WTC11 (cell line): ENCODE measurements at regions not wholly inside any gene's neighbourhood (a gene's known extent, or its start where the extent isn't known, plus 50 kb on each side); places are given as distances from the start of the nearest gene placed in this dataset.

Experiments
- ATAC-seq: fragments of 200-7000 bp; cut with Tn5 transposase; 2 replicates; pipeline ENCODE4 v1.10.0; 2021; ENCODE audit warnings: mild to moderate bottlenecking, moderate library complexity
- CTCF ChIA-PET: fragments of 300-600 bp; sonication (Branson Sonifier 250); formaldehyde crosslinking; loops from one replicate; lab custom pipeline; 2021; ENCODE audit warnings: antibody characterized with exemption; lab: Charles Lee
- POLR2A ChIA-PET: fragments of 350-600 bp; sonication (Branson Sonifier 250); formaldehyde crosslinking; loops from one replicate; lab custom pipeline; 2021; ENCODE audit warnings: antibody characterized with exemption; lab: Charles Lee
- DNase-seq: peaks from one replicate; pipeline ENCODE4 v3.0.0; 2021; ENCODE audit warnings: low spot score
- H3K27ac Mint-ChIP-seq: 2 replicates; pipeline ENCODE4 v1.8.0; 2021; ENCODE audit warnings: mixed read lengths
- H3K27me3 Mint-ChIP-seq: 2 replicates; pipeline ENCODE4 v1.8.0; 2021; ENCODE audit warnings: low read depth, mild to moderate bottlenecking, moderate library complexity, mixed read lengths
- H3K36me3 Mint-ChIP-seq: 2 replicates; pipeline ENCODE4 v1.8.0; 2021; ENCODE audit warnings: mixed read lengths
- H3K4me1 Mint-ChIP-seq: 2 replicates; pipeline ENCODE4 v1.8.0; 2022; ENCODE audit warnings: mixed read lengths
- H3K4me3 Mint-ChIP-seq: 2 replicates; pipeline ENCODE4 v1.8.0; 2021; ENCODE audit warnings: mild to moderate bottlenecking, moderate library complexity, mixed read lengths
- H3K9me3 Mint-ChIP-seq: 2 replicates; pipeline ENCODE4 v1.8.0; 2021; ENCODE audit warnings: mixed read lengths
- ATF6 ChIP-seq: sonication (generic); formaldehyde crosslinking; IDR thresholded peaks from 2 replicates; pipeline ENCODE4 v1.8.1; 2023; ENCODE audit warnings: mild to moderate bottlenecking, missing genetic modification reagents
- CDX4 ChIP-seq: fragments of 250-450 bp; sonication (Bioruptor Pico); IDR thresholded peaks from 2 replicates; pipeline ENCODE4 v1.9.0; 2021; ENCODE audit warnings: moderate library complexity, mild to moderate bottlenecking, inconsistent platforms, borderline replicate concordance
- CTCF ChIP-seq: fragments of 200-600 bp; IDR thresholded peaks from 2 replicates; pipeline ENCODE4 v1.8.0; 2022; ENCODE audit warnings: antibody characterized with exemption
- E2F4 ChIP-seq: sonication (generic); formaldehyde crosslinking; IDR thresholded peaks from 2 replicates; pipeline ENCODE4 v1.8.1; 2022; ENCODE audit warnings: low read depth, mild to moderate bottlenecking, moderate library complexity, missing genetic modification reagents, borderline replicate concordance
- E2F5 ChIP-seq: sonication (generic); formaldehyde crosslinking; IDR thresholded peaks from 2 replicates; pipeline ENCODE4 v1.8.1; 2022; ENCODE audit warnings: mild to moderate bottlenecking, moderate library complexity, missing genetic modification reagents
- GABPB1 ChIP-seq: sonication (generic); formaldehyde crosslinking; IDR thresholded peaks from 2 replicates; pipeline ENCODE4 v1.8.1; 2023; ENCODE audit warnings: mild to moderate bottlenecking, missing genetic modification reagents
- GRHL2 ChIP-seq: fragments of 250-450 bp; sonication (Bioruptor Pico); IDR thresholded peaks from 2 replicates; pipeline ENCODE4 v1.8.0; 2022; ENCODE audit warnings: mild to moderate bottlenecking, moderate library complexity; ENCODE audit not compliant: insufficient replicate concordance, severe bottlenecking
- GTF2I ChIP-seq: fragments of 250-450 bp; sonication (Bioruptor Pico); conservative IDR thresholded peaks from 2 replicates; pipeline ENCODE4 v1.4.0; 2021; ENCODE audit warnings: mild to moderate bottlenecking
- JUN ChIP-seq: sonication (generic); formaldehyde crosslinking; IDR thresholded peaks from 2 replicates; pipeline ENCODE4 v1.8.0; 2023; ENCODE audit warnings: mild to moderate bottlenecking, missing genetic modification reagents
- KAT7 ChIP-seq: sonication (generic); formaldehyde crosslinking; IDR thresholded peaks from 2 replicates; pipeline ENCODE4 v1.8.1; 2023; ENCODE audit warnings: missing genetic modification reagents, mild to moderate bottlenecking, borderline replicate concordance
- MYBL2 ChIP-seq: sonication (generic); formaldehyde crosslinking; IDR thresholded peaks from 2 replicates; pipeline ENCODE4 v1.8.1; 2023; ENCODE audit warnings: mild to moderate bottlenecking, moderate library complexity, missing genetic modification reagents
- NFATC4 ChIP-seq: fragments of 250-450 bp; sonication (Bioruptor Pico); IDR thresholded peaks from 2 replicates; pipeline ENCODE4 v1.9.0; 2021; ENCODE audit warnings: mild to moderate bottlenecking
- NFE2L1 ChIP-seq: sonication (generic); formaldehyde crosslinking; IDR thresholded peaks from 2 replicates; pipeline ENCODE4 v1.8.1; 2023; ENCODE audit warnings: missing genetic modification reagents
- RELA ChIP-seq: sonication (generic); formaldehyde crosslinking; IDR thresholded peaks from 2 replicates; pipeline ENCODE4 v1.8.1; 2022; ENCODE audit warnings: missing genetic modification reagents, mild to moderate bottlenecking, borderline replicate concordance
- RORB ChIP-seq: fragments of 250-450 bp; sonication (Bioruptor Pico); IDR thresholded peaks from 2 replicates; pipeline ENCODE4 v1.9.0; 2021; ENCODE audit warnings: mild to moderate bottlenecking
- SMAD3 ChIP-seq: sonication (generic); formaldehyde crosslinking; IDR thresholded peaks from 2 replicates; pipeline ENCODE4 v1.8.0; 2022; ENCODE audit warnings: missing genetic modification reagents, mild to moderate bottlenecking, borderline replicate concordance
- SMAD4 ChIP-seq: sonication (generic); formaldehyde crosslinking; IDR thresholded peaks from 2 replicates; pipeline ENCODE4 v1.8.0; 2022; ENCODE audit warnings: mild to moderate bottlenecking, missing genetic modification reagents
- TCF7 ChIP-seq: sonication (generic); formaldehyde crosslinking; IDR thresholded peaks from 2 replicates; pipeline ENCODE4 v1.8.0; 2022; ENCODE audit warnings: mild to moderate bottlenecking, low read depth, missing genetic modification reagents, moderate library complexity
- TP53 ChIP-seq: sonication (generic); formaldehyde crosslinking; IDR thresholded peaks from 2 replicates; pipeline ENCODE4 v1.8.1; 2023; ENCODE audit warnings: mild to moderate bottlenecking, missing genetic modification reagents
- USF1 ChIP-seq: sonication (generic); formaldehyde crosslinking; IDR thresholded peaks from 2 replicates; pipeline ENCODE4 v1.8.0; 2022; ENCODE audit warnings: mild to moderate bottlenecking, missing genetic modification reagents
- ZNF263 ChIP-seq: sonication (generic); formaldehyde crosslinking; IDR thresholded peaks from 2 replicates; pipeline ENCODE4 v1.8.1; 2022; ENCODE audit warnings: low read depth, mild to moderate bottlenecking, moderate library complexity, missing genetic modification reagents

GRCh38 chr16:22683258-22683657 lies 130.7 kb upstream of the HS3ST2 start (continued):
- no peak for TF ChIP-seq ZNF263 (CRISPR knock-in tag)
- no peak for TF ChIP-seq CDX4 (CRISPR knock-in tag)

- H3K4me1 Mint-ChIP-seq: no peaks in the 10 kb centered on the region
- TF ChIP-seq TP53 (CRISPR knock-in tag) (no peak), USF1 (CRISPR knock-in tag) (no peak), RELA (CRISPR knock-in tag) (no peak), RORB (CRISPR knock-in tag) (no peak), MYBL2 (CRISPR knock-in tag) (no peak), E2F4 (no peak), NFATC4 (CRISPR knock-in tag) (no peak), SMAD3 (CRISPR knock-in tag) (no peak), GABPB1 (CRISPR knock-in tag) (no peak), ATF6 (CRISPR knock-in tag) (no peak), E2F5 (no peak), NFE2L1 (no peak), TCF7 (CRISPR knock-in tag) (no peak), SMAD4 (CRISPR knock-in tag) (no peak), ZNF263 (CRISPR knock-in tag) (no peak), KAT7 (CRISPR knock-in tag) (no peak), CTCF (no peak), GTF2I (CRISPR knock-in tag) (no peak), GRHL2 (CRISPR knock-in tag) (no peak), JUN (CRISPR knock-in tag) (no peak)
- CTCF ChIA-PET: no interaction called here
- H3K36me3 Mint-ChIP-seq: peaks cover 7% of the 10 kb centered on the region
- no peak for ATAC-seq
- H3K27ac Mint-ChIP-seq: no peak overlapping the region
- peaks cover 13% of the 10 kb centered on the region for H3K9me3 Mint-ChIP-seq
- DNase-seq: no peak
- no peak overlapping the region for H3K4me3 Mint-ChIP-seq
- H3K27me3 Mint-ChIP-seq: no peaks in the 10 kb centered on the region
- POLR2A ChIA-PET: no interaction called here
These were observed 130.0 kb upstream of the HS3ST2 start for GRCh38 chr16:22683730-22684573.
